ENCODE measurements at regions not wholly inside any gene's neighbourhood (a gene's known extent, or its start where the extent isn't known, plus 50 kb on each side); places are given as distances from the start of the nearest gene placed in this dataset.
"Not testable (repeated sequence)": the region's sequence is repeated elsewhere in the genome, so short reads cannot be mapped to it uniquely, and the experiment has no call there.

DNA sequence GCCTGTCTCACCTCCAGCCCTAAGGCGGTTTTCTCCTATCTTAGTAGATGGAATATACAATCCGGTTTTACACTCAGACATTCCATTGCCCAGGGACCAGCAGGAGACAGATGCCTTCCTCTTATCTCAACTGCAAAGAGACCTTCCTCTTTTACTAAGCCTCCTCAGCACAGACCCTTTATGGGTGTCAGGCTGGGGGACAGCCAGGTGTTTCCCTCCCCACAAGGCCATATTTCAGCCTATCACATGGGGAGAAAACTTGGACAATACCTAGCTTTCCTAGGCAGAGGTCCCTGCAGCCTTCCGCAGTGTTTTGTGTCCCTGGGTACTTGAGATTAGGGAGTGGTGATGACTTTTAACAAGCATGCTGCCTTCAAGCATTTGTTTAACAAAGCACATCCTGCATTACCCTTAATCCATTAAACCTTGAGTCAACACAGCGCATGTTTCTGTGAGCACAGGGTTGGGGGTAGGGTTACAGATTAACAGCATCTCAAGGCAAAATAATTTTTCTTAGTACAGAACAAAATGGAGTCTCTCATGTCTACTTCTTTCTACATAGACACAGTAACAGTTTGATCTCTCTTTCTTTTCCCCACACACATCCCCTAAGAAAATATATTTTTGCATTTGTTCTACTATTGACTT, 876.2 kb downstream of the ANKRD7 start:
- TF ChIP-seq PAX5 (IDR thresholded peaks at IDR 0.05; ENCODE audit: insufficient read depth, low read length, severe bottlenecking); SPI1 (IDR thresholded peaks at IDR 0.05; ENCODE audit: low read depth, low read length); TAF1 (IDR thresholded peaks at IDR 0.05; ENCODE audit: low read depth, low read length): not testable (repeated sequence)
